Esophagus muscularis mucosa (tissue), 4 donors: ENCODE measurements at regions not wholly inside any gene's neighbourhood (a gene's known extent, or its start where the extent isn't known, plus 50 kb on each side); places are given as distances from the start of the nearest gene placed in this dataset.
"Not testable (repeated sequence)": the region's sequence is repeated elsewhere in the genome, so short reads cannot be mapped to it uniquely, and the experiment has no call there.

ENCODE experiments used
- DNase-seq: peaks from one replicate; pipeline ENCODE4 v3.0.0-alpha.2; 2017; ENCODE audit errors: extremely low spot score
- H3K27ac ChIP-seq, 4 donors: fragments of 200-600 bp; sonication (generic); replicated peaks in 1 of 4; 1 replicate in 3 of 4; 2 replicates in 1 of 4; pipeline ENCODE4 v1.5.1; 2016 to 2019; ENCODE audit warnings: mild to moderate bottlenecking in 1 of 4
- H3K27me3 ChIP-seq, 4 donors: fragments of 200-600 bp; sonication (generic); one replicate each; pipeline versions ENCODE4 v1.5.1 to v1.6.0; 2016 to 2019
- H3K36me3 ChIP-seq, 4 donors: fragments of 200-600 bp; sonication (generic); one replicate each; pipeline ENCODE4 v1.5.1; 2016 to 2019
- H3K4me1 ChIP-seq, 4 donors: fragments of 200-600 bp; sonication (generic); one replicate each; pipeline ENCODE4 v1.5.1; 2016 to 2019
- H3K4me3 ChIP-seq, 4 donors: fragments of 200-600 bp; sonication (generic); 1 replicate in 2 of 4; 2 replicates in 2 of 4; pipeline ENCODE4 v1.5.1; 2016 to 2019; ENCODE audit warnings: mild to moderate bottlenecking in 4 of 4, moderate library complexity in 1 of 4
- H3K9me3 ChIP-seq, 4 donors: fragments of 200-600 bp; sonication (generic); 1 replicate in 3 of 4; 2 replicates in 1 of 4; pipeline ENCODE4 v1.5.1; 2016 to 2019
- EP300 ChIP-seq: sonication (generic); formaldehyde crosslinking; IDR thresholded peaks from one replicate; pipeline ENCODE4 v1.6.1; 2017; ENCODE audit warnings: antibody characterized with exemption
- POLR2A ChIP-seq: fragments of 450-650 bp; IDR thresholded peaks from one replicate; pipeline ENCODE4 v1.6.1; 2017; ENCODE audit warnings: antibody characterized with exemption, moderate library complexity, mild to moderate bottlenecking, low read depth
- POLR2AphosphoS5 ChIP-seq, 2 donors: sonication (generic); formaldehyde crosslinking; IDR thresholded peaks; one replicate each; pipeline ENCODE4 v1.6.1; 2017; ENCODE audit warnings: antibody characterized with exemption in 2 of 2
- WGBS: methylation state at CpG from one replicate; pipeline ENCODE4 v1.1.5; 2018; 5-methylcytosine and 5-hydroxymethylcytosine counted together
- intact Hi-C: fragments of 100-400 bp; cut with DNase I; formaldehyde crosslinking; loops from one replicate; pipeline ENCODE4 v1.15.1; 2023
- TF ChIP-seq, protein P1 (sequence below), 3 experiments: fragments of 200-600 bp in 2 of 3; fragments of 450-650 bp in 1 of 3; sonication (generic) in 2 of 3; IDR thresholded peaks; one replicate each; pipeline ENCODE4 v1.5.1; 2017 to 2019; ENCODE audit warnings: antibody characterized with exemption in 3 of 3, mild to moderate bottlenecking in 2 of 3, moderate library complexity in 1 of 3

DNA sequence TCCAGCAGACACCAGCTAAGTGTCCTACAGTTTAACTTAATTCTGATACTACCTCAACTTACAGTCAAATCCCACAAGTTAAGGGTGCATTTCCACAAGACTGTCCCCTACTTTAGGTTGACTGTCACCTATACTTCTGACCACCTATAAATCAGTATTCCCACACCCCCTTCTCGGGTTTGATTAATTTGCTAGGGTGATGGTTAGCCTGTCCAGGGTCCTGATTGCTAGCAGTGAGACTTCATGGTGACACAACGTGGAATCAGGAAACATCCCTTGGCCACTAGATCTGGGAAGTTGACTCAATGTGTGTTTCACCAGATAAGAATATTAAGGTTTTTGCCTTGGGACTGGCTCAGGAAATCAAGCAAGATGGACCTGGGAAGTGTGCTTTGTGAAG, 88.4 kb downstream of the OR13A1 start:
- no peak overlapping the region for H3K4me3 ChIP-seq
- H3K4me1 ChIP-seq = no peaks in the 10 kb centered on the region
- peaks cover 0 to 12% (median 8%) of the 10 kb centered on the region in 4 donors for H3K9me3 ChIP-seq
- TF ChIP-seq, protein P1, sequence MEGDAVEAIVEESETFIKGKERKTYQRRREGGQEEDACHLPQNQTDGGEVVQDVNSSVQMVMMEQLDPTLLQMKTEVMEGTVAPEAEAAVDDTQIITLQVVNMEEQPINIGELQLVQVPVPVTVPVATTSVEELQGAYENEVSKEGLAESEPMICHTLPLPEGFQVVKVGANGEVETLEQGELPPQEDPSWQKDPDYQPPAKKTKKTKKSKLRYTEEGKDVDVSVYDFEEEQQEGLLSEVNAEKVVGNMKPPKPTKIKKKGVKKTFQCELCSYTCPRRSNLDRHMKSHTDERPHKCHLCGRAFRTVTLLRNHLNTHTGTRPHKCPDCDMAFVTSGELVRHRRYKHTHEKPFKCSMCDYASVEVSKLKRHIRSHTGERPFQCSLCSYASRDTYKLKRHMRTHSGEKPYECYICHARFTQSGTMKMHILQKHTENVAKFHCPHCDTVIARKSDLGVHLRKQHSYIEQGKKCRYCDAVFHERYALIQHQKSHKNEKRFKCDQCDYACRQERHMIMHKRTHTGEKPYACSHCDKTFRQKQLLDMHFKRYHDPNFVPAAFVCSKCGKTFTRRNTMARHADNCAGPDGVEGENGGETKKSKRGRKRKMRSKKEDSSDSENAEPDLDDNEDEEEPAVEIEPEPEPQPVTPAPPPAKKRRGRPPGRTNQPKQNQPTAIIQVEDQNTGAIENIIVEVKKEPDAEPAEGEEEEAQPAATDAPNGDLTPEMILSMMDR (IDR thresholded peaks at IDR 0.05) = no peak
- TF ChIP-seq POLR2AphosphoS5 (IDR thresholded peaks at IDR 0.05) (no peak), POLR2A (no peak), EP300 (no peak)
- no peak overlapping the region for H3K27ac ChIP-seq
- H3K36me3 ChIP-seq = no peaks in the 10 kb centered on the region
- 76% methylated on average over 2 of the region's 2 CpGs for WGBS
- intact Hi-C loops = no loop called here
- DNase-seq = no peak
- H3K27me3 ChIP-seq = peaks cover 0 to 23% (median 0%) of the 10 kb centered on the region in 4 donors

DNA sequence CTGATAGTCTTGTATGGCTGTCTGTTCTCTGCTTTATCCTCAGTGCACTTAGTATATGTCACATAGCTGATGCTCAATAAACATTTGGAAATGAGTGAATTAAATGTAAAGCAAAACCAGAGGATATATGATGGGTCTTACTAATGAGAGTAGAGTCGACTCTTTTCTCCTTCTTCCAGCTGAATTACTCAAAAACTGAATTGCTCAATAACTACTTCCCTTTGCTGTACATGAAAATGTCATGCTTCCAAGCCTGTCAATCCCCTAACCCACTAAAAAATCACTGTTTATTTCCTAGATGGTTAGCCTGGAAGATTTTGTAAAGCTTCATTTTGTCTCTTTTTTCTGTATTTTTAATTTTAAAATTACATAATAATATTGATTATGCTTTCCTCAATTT, 88.0 kb downstream of the OR13A1 start:
- Histone ChIP-seq H3K27me3 (peaks cover 0 to 23% (median 0%) of the 10 kb centered on the region in 4 donors), H3K36me3 (no peaks in the 10 kb centered on the region), H3K9me3 (peaks cover 0 to 12% (median 8%) of the 10 kb centered on the region in 4 donors), H3K27ac (no peak overlapping the region), H3K4me3 (no peak overlapping the region), H3K4me1 (no peaks in the 10 kb centered on the region)
- 60% methylated on average over 1 of the region's 1 CpG for WGBS
- DNase-seq = no peak
- intact Hi-C loops = no loop called here
- no peak for TF ChIP-seq EP300
- no peak for TF ChIP-seq POLR2A
- no peak for TF ChIP-seq POLR2AphosphoS5 (IDR thresholded peaks at IDR 0.05)
- TF ChIP-seq, protein P1 (IDR thresholded peaks at IDR 0.05) = no peak

DNA sequence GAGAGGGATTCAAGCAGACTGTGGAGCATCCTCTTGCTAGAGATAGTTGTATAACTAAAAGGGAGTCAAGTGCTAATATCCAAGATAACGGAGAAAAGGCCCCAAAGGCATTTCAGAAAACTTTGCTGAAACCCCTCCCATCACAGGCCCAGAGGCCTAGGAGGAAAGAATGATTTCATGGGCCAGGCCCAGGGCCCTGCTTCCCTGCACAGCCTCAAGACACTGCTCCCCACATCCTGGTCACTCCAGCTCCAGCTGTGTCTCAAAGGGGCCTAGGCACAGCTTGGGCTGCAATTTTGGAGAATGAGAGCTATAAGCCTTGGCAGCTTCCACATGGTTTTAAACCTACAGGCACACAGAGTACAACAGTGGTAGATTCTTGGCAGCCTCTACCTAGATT, 85.6 kb downstream of the OR13A1 start:
- Histone ChIP-seq H3K36me3 (no peaks in the 10 kb centered on the region), H3K9me3 (peaks cover 0 to 12% (median 8%) of the 10 kb centered on the region in 4 donors), H3K4me1 (no peaks in the 10 kb centered on the region), H3K4me3 (no peak overlapping the region), H3K27ac (no peak overlapping the region), H3K27me3 (peaks cover 0 to 15% (median 0%) of the 10 kb centered on the region in 4 donors)
- 80% methylated on average over 1 of the region's 1 CpG for WGBS
- TF ChIP-seq, protein P1 (IDR thresholded peaks at IDR 0.05) = no peak
- TF ChIP-seq EP300 = no peak
- TF ChIP-seq POLR2AphosphoS5 (IDR thresholded peaks at IDR 0.05) = no peak
- no peak for TF ChIP-seq POLR2A
- intact Hi-C loops = no loop called here
- DNase-seq = no peak

DNA sequence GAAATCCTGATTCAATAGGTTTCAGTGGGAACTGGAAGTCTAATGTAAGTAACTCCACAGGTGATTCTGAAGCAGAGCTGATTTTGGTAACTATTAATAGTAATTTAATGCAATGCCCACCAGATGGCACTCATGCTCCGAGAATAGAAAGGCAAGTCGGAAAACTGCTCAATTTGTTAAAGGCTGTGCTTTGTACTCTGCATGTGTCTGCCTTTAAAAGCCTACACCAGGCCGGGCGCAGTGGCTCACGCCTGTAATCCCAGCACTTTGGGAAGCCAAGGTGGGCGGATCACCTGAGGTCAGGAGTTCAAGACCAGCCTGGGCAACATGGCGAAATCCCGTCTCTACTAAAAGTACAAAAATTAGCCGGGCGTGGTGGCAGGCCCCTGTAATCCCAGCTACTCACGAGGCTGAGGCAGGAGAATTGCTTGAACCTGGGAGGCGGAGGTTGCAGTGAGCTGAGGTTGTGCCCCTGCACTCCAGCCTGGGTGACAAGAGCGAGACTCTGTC, 80.1 kb downstream of the OR13A1 start:
- intact Hi-C loops = not testable (repeated sequence)

DNA sequence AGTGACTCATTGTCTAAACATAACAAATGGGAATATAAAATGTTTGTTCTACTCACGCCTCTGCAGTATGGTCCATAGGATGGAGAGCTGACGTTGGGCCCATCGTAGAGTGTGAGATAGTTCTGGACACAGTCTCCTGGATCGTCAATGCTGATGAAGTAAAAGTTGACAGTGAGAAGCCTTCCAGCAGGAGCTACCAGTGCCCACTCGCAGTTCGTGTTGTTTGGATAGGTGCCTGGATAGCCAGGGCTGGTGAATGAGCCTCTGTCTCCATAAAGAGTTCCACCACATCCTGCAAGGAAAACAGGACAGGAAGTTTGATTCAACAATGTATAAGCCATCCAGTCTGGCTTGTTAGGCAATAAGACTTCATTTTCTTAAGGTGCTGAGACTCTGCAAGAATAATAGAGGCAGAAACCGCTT, 79.6 kb downstream of the OR13A1 start:
- H3K27me3 ChIP-seq = no peaks in the 10 kb centered on the region
- H3K4me3 ChIP-seq = no peak overlapping the region
- peaks cover 0 to 5% (median 0%) of the 10 kb centered on the region in 4 donors for H3K4me1 ChIP-seq
- DNase-seq = peak; percentile 34
- no peak overlapping the region for H3K27ac ChIP-seq
- 62% methylated on average over 7 of the region's 7 CpGs for WGBS
- H3K36me3 ChIP-seq = no peaks in the 10 kb centered on the region
- H3K9me3 ChIP-seq = no peaks in the 10 kb centered on the region
- intact Hi-C loops = no loop called here
- TF ChIP-seq POLR2AphosphoS5 (IDR thresholded peaks at IDR 0.05) (no peak), POLR2A (no peak), EP300 (no peak)
- TF ChIP-seq, protein P1 (IDR thresholded peaks at IDR 0.05) = no peak

More for the DNA sequence above, 80.1 kb downstream of the OR13A1 start:
- not testable (repeated sequence) for H3K27me3 ChIP-seq, H3K36me3 ChIP-seq, H3K4me1 ChIP-seq, H3K27ac ChIP-seq, H3K4me3 ChIP-seq, H3K9me3 ChIP-seq
- DNase-seq = peak; percentile 89
- 68% methylated on average over 9 of the region's 13 CpGs for WGBS
- TF ChIP-seq, protein P1 (IDR thresholded peaks at IDR 0.05) = peak; percentile 56 to 61 (median 57)
